Thymus (tissue), 11 donors: ENCODE measurements at regions not wholly inside any gene's neighbourhood (a gene's known extent, or its start where the extent isn't known, plus 50 kb on each side); places are given as distances from the start of the nearest gene placed in this dataset.

ENCODE experiments used
- DNase-seq, 9 donors: peaks; one replicate each; pipeline ENCODE4 v3.0.0-alpha.2; 2013; ENCODE audit warnings: low spot score in 9 of 9, low read depth in 6 of 9, missing footprints in 1 of 9
- H3K27ac ChIP-seq, 2 donors: one replicate each; pipeline ENCODE4 v1.5.1; 2013; ENCODE audit warnings: control low read depth in 1 of 2, low read depth in 1 of 2, low read length in 1 of 2, mild to moderate bottlenecking in 1 of 2, moderate library complexity in 1 of 2
- H3K27me3 ChIP-seq, 2 donors: one replicate each; pipeline ENCODE4 v1.5.1; 2013; ENCODE audit warnings: low read length in 1 of 2; ENCODE audit not compliant: control insufficient read depth in 2 of 2, insufficient read depth in 1 of 2
- H3K36me3 ChIP-seq, 2 donors: one replicate each; pipeline ENCODE4 v1.5.1; 2013; ENCODE audit warnings: low read length in 1 of 2, mild to moderate bottlenecking in 1 of 2, moderate library complexity in 1 of 2; ENCODE audit not compliant: control insufficient read depth in 2 of 2, insufficient read depth in 2 of 2
- H3K4me1 ChIP-seq, 2 donors: one replicate each; pipeline ENCODE4 v1.5.1; 2013; ENCODE audit warnings: low read length in 2 of 2; ENCODE audit not compliant: control insufficient read depth in 2 of 2, insufficient read depth in 2 of 2
- H3K4me3 ChIP-seq, 2 donors: one replicate each; pipeline ENCODE4 v1.5.1; 2013; ENCODE audit warnings: low read length in 2 of 2, control low read depth in 1 of 2, mild to moderate bottlenecking in 1 of 2
- H3K9me3 ChIP-seq, 2 donors: one replicate each; pipeline ENCODE4 v1.5.1; 2013; ENCODE audit warnings: low read length in 1 of 2, mild to moderate bottlenecking in 1 of 2; ENCODE audit not compliant: control insufficient read depth in 2 of 2, insufficient read depth in 1 of 2
- WGBS: extraction: QIAGEN DNeasy Blood & Tissue Kit; methylation state at CpG from one replicate; pipeline ENCODE4 v1.1.7; 2013; 5-methylcytosine and 5-hydroxymethylcytosine counted together
- donor health status: healthy.

DNA sequence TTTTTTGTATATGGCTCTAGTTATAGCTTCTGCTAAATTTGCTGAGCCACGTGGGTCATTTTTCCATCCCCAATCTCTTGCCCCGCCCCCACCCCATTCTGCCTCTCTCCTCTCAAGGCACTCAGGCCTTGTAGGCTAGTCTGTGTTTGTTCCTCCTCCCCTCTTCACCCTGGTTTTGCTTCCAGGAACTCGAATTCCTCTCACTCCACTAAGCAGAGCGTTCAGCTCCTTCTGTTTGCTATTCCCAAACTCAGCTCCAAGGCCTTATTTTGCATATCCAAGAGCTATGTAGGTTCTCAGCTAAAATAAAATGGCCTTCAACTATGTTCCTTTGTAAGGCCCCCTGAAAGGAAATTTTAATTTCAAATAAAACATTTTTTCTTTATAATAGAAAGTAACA, 1293.7 kb downstream of the EPHA7 start:
- H3K36me3 ChIP-seq: no peaks in the 10 kb centered on the region
- WGBS: 77% methylated on average over 4 of the region's 4 CpGs
- DNase-seq: no peak
- H3K9me3 ChIP-seq: no peaks in the 10 kb centered on the region
- no peaks in the 10 kb centered on the region for H3K4me1 ChIP-seq
- no peak overlapping the region for H3K4me3 ChIP-seq
- no peak overlapping the region for H3K27ac ChIP-seq
- no peaks in the 10 kb centered on the region for H3K27me3 ChIP-seq

- no peak for DNase-seq
- H3K27me3 ChIP-seq: no peaks in the 10 kb centered on the region
- 63% methylated on average over 7 of the region's 7 CpGs for WGBS
Observed at GRCh38 chr6:92124200-92124651, 1295.1 kb downstream of the EPHA7 start.

GRCh38 chr6:92122746-92123145, 1296.6 kb downstream of the EPHA7 start:
- 71% methylated on average over 3 of the region's 3 CpGs for WGBS
- Histone ChIP-seq H3K9me3 (no peaks in the 10 kb centered on the region), H3K36me3 (no peaks in the 10 kb centered on the region), H3K27me3 (no peaks in the 10 kb centered on the region), H3K4me1 (no peaks in the 10 kb centered on the region), H3K4me3 (no peak overlapping the region), H3K27ac (no peak overlapping the region)
- peak in 1 of 9 donors; percentile 4 for DNase-seq

More at GRCh38 chr6:92124200-92124651, 1295.1 kb downstream of the EPHA7 start:
- Histone ChIP-seq H3K9me3 (no peaks in the 10 kb centered on the region), H3K4me1 (no peaks in the 10 kb centered on the region), H3K36me3 (no peaks in the 10 kb centered on the region), H3K4me3 (no peak overlapping the region), H3K27ac (no peak overlapping the region)

GRCh38 chr6:92121228-92121627, 1298.1 kb downstream of the EPHA7 start:
- DNase-seq: no peak
- Histone ChIP-seq H3K27ac (no peak overlapping the region), H3K27me3 (no peaks in the 10 kb centered on the region), H3K4me3 (no peak overlapping the region), H3K36me3 (no peaks in the 10 kb centered on the region), H3K9me3 (no peaks in the 10 kb centered on the region), H3K4me1 (no peaks in the 10 kb centered on the region)
- 88% methylated on average over 2 of the region's 2 CpGs for WGBS

- Histone ChIP-seq H3K27ac (no peak overlapping the region), H3K27me3 (no peaks in the 10 kb centered on the region), H3K4me3 (no peak overlapping the region), H3K9me3 (no peaks in the 10 kb centered on the region), H3K36me3 (no peaks in the 10 kb centered on the region), H3K4me1 (no peaks in the 10 kb centered on the region)
- WGBS: 91% methylated on average over 1 of the region's 1 CpG
- no peak for DNase-seq
Observed at GRCh38 chr6:92117800-92118199, 1301.6 kb downstream of the EPHA7 start.

- Histone ChIP-seq H3K36me3 (no peaks in the 10 kb centered on the region), H3K27ac (no peak overlapping the region), H3K4me3 (no peak overlapping the region), H3K9me3 (peaks cover 0 to under 1% of the 10 kb centered on the region in 2 donors), H3K4me1 (no peaks in the 10 kb centered on the region), H3K27me3 (no peaks in the 10 kb centered on the region)
- DNase-seq: no peak
- 92% methylated on average over 2 of the region's 2 CpGs for WGBS
Observed at GRCh38 chr6:92114797-92115196, 1304.6 kb downstream of the EPHA7 start.

DNA sequence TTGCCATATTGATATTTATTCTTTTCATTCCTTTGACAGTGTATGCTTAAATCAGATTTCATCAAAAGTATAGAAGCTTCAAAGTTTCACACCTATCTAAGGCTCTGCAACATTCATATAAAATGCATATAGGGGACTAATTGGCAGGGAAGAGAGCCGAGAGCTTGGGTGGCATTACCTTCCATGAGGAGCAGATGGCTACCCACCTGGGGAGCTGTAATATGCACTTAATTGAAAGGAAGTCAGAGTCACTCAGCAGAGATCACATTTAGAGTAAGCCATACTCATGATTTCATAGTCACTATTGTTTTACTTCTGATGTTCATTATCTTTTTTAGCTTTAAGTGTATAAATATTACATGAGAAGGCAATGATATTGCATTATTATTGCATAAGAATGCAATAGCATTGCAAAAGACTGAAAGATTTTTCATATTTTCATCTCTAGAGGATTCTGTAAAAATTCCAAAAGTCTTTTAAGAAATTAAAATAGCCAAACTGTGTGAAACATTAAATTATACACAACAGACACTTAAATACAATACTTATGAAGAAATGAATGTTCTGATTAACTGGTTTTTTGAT, 1305.2 kb downstream of the EPHA7 start:
- no peaks in the 10 kb centered on the region for H3K27me3 ChIP-seq
- WGBS: 0% methylated on average over 1 of the region's 1 CpG

DNA sequence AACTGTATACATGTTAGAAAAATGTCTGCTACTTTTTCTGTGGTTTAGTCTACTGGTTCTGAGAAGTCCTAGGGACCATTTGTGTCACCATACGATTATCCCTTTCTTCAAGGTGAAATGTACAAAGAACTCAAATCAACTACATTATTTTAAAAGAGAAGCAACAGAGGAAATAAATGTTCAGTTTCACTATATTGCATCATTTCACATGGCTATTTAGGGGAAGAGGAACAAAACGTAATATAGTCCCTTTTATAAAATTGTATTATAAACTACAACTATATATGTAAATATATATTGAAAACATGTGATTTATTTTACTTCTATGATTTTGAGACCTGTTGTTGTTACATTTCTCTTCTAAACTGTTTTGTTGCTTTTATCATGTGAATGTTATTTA, 1308.0 kb downstream of the EPHA7 start:
- Histone ChIP-seq H3K36me3 (no peaks in the 10 kb centered on the region), H3K4me3 (no peak overlapping the region), H3K27ac (no peak overlapping the region), H3K9me3 (peaks cover 2 to 9% of the 10 kb centered on the region in 2 donors), H3K4me1 (no peaks in the 10 kb centered on the region), H3K27me3 (no peaks in the 10 kb centered on the region)
- no peak for DNase-seq
- 82% methylated on average over 2 of the region's 2 CpGs for WGBS

More for the DNA sequence above, 1305.2 kb downstream of the EPHA7 start:
- no peak for DNase-seq
- Histone ChIP-seq H3K4me1 (no peaks in the 10 kb centered on the region), H3K9me3 (peaks cover 0 to 7% of the 10 kb centered on the region in 2 donors), H3K27ac (no peak overlapping the region), H3K36me3 (no peaks in the 10 kb centered on the region), H3K4me3 (no peak overlapping the region)

- no peak overlapping the region for H3K27ac ChIP-seq
Observed at GRCh38 chr6:92110403-92110802, 1309.0 kb downstream of the EPHA7 start.

More at GRCh38 chr6:92110403-92110802, 1309.0 kb downstream of the EPHA7 start:
- H3K36me3 ChIP-seq: no peaks in the 10 kb centered on the region
- no peak for DNase-seq
- 66% methylated on average over 4 of the region's 4 CpGs for WGBS
- H3K27me3 ChIP-seq: no peaks in the 10 kb centered on the region
- no peak overlapping the region for H3K4me3 ChIP-seq
- peaks cover 2 to 9% of the 10 kb centered on the region in 2 donors for H3K9me3 ChIP-seq
- no peaks in the 10 kb centered on the region for H3K4me1 ChIP-seq
